ENCODE measurements at regions not wholly inside any gene's neighbourhood (a gene's known extent, or its start where the extent isn't known, plus 50 kb on each side); places are given as distances from the start of the nearest gene placed in this dataset.

DNA sequence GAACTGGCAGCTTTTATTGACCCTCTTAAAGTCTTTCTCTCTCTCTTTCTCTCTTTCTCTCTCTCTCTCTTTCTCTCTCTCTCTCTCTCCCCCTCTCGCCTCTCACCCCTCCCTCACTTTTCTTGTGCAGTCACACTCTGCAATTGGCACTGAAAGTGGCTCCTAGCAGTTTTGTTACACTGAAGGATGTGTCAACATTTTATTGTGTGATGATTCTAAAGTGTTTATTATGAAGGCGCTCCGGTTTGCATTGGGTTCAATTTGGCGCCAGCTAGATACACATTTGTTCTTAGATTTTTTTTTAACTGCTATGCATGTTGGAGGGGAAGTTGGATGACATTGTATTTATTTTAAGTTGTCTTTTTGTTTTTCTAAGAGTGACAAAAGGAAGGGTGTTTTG lies 64.0 kb upstream of the CHRM3 start:
- no peak for DNase-seq

DNA sequence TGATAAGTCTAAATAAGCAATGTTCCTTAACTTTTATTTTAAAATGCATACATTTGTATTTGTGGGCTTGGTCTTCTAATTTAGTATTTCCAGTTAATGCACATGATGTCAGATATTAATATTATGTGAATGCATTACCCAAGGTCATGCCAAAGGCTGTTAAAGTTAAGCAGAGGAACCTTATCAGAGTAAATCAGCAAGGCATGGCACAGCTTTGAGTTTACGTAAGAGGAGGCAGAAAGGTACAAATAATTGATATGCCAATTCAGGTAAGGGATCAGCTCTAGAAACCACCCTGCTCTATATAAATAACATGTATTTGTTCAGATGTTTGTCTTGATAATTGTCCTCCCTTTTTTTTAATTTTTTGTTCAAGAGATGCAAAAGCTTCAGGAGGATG lies 64.5 kb upstream of the CHRM3 start:
- DNase-seq = no peak

DNA sequence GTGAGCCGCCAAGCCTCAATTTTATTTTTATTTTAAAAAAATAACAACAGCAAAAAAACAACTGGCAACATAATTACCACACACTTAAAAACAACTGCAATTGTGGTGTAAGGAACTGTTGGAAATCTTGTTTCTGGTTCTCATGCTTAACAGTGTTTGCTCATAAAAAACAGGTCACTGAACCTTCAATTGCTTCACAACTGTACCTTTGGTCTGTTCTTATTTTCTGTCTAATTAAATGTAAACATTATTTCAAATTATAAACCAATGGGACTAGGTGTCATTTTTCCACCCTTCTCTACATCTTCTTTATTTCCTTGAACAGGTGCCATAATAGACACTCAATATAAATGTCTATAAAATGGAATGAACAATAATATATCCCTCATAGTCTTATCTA lies 68.4 kb upstream of the CHRM3 start:
- no peak for DNase-seq

DNA sequence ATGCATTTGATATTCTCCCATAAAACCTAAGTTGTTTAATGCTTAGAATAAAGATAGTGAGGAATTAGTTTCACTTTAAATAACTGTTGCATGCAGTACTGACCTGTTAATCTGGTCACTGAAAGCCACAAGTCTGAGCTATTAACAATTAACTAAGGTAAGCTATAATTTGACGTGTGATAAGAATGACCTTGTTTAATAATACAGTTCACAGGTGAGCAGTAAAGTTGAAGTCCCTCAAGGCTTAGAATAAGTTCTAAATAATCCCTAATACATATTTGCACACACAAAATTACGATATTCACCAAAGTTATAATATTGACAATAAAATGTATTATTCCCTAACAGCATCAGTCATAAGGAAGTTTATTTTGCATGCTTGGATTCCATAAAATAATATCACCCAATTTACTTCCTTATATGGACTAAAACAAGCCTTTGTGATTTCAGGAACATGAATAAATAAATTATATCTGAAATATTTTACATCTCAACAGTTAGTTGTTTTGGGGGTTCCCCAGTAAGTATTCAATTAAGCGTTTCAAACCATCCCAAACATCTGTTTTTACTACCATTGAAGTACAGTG lies 70.6 kb upstream of the CHRM3 start:
- no peak for DNase-seq

DNA sequence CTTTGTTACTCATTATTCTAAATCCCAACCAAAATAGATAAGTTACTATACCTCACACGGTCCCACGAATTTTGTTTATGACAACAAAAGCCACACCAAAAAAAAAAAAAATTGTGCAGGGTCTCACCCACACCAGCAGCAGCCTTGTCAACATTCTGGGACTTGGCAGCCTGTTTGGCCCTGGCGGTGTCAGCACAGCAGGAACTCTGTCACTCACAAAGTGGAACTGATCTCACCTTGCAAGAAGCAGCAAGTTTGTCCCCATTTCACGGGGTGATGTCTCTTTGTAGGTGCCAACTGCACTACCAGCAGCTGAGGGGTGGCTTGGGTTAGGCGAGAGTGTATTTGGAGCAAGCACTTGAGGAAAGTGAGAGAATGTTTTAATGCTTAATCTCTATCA lies 75.0 kb upstream of the CHRM3 start:
- no peak for DNase-seq

DNA sequence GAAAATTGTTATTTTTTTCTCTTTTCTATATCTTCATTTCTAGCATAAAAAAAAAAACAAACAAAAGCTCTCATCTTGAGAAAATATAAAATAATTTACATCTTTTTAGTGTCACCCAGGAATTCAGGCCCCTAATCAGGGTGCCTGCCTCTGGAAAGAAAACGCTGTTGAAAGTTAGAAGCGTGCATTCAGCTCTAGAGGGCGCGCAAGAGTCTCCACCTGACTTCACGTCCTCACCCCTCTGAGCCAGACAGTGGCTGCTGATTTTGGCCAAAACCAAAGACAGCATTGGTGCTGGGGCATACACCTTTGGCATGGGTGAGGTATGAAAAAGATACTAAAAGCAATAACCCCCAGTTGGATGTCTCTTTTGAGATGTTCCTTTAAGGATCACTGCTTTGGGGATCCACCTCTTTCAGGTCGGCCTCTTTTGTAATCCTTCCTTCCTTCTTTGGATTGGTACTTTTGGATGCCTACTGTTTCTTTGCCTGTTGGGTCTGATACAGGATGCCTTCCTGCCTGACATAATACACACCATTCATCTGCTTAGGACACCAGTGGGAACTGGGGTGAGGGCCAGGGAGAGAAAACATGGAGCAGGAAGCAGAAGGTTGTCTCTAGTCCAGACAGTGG lies 77.6 kb upstream of the CHRM3 start:
- no peak for DNase-seq

DNA sequence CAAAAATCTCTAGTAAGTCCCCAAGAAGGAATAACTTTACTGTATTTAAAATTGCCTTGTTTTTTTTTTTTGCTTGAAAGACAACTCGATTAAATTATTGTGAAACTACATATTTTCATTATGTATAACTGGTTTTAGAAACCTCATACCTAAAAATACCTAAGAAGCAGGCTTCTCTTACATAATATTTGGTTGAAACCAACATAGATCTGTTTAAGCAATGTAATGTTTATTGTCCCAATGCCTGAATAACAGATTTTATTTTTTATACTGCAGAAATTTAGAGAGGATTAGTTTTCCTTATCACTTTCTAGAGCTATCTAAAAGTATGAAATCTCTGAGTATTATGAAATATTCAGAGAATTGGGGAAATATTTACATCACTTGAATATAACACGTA lies 78.5 kb upstream of the CHRM3 start:
- DNase-seq = no peak

DNA sequence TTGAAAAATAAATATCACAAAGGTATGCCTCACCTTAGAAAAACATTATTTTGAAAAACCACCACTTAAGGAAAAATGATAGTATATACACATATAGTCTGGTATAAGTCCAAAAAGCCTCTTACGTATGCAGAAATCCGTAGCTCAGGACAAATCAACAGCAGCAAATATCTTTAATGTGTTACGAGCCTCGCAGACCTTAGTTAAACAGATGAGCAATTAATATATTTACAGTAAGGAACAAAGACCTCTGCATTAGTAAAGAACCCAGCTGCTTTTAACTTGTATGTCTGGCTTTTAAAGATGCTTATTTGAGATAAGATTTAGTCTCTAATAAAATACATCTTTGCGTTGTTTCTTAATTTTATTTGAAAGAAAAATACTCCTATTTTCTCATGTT lies 79.9 kb upstream of the CHRM3 start:
- no peak for DNase-seq

DNA sequence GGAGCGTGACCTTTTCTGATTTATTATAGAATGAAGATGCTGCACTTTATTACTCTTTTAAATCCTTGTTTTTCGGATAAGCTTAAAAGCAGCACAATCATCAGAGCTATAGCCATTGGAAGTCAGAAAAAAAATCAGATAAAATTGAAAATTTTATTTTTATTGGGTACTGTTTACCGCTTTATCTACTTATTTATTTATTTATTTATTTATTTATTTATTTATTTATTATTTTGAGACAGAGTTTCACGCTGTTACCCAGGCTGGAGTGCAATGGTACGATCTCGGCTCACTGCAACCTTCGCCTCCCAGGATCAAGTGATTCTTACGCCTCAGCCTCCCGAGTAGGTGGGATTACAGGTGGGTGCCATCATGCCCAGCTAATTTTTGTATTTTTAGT lies 83.1 kb upstream of the CHRM3 start:
- DNase-seq = no peak

DNA sequence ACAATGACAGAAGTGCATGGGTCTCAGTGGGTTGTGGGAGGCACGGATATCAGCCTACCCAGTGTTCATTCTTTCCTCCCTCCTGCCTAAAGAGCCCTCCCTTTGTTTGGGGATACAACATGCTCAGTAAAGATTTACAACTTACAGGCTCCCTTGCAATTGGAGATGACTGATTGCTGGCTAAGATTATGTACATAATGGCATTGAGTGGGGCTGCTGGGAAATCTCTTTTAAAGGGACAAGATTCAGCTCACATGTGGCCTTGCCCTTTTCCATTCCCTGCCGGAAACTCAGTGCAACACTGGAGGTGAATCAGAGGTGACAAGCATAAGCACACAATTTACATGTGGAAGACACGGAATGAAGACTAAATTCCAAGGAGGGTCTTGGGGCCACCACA lies 83.7 kb upstream of the CHRM3 start:
- DNase-seq = no peak

DNA sequence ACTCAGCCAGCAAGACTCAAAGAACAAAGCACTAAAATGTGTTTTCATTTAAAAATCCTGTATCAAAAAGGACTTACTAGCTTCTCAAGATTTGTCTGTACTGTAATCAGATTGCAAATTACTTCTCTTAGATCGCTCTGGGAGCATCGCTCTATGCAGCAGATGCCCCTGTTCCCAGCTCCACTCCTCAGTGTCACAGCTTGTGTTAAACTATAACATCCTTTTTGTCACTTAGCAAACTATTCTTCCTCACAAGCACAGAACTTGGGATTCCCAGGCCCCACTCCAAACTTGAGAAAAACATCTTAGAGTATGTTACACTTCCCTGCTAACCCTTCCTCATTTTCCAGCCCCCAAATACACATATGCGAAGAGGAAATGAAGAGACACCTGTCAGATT lies 85.1 kb upstream of the CHRM3 start:
- no peak for DNase-seq

DNA sequence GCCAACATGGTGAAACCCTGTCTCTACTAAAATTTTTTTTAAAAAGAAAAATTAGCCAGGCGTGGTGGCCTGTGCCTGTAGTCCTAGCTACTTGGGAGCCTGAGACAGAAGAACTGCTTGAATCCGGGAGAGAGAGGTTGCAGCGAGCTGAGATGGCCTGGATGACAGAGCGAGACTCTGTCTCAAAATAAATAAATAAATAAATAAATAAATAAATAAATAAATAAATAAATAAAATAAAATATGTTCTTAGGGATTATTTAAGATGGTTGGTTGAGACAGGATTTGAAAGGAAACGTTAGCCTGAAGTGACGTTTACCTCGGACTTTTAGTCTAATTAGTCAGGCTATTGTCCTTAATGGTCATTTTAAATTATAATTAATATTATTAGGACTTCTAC lies 88.5 kb upstream of the CHRM3 start:
- no peak for DNase-seq

DNA sequence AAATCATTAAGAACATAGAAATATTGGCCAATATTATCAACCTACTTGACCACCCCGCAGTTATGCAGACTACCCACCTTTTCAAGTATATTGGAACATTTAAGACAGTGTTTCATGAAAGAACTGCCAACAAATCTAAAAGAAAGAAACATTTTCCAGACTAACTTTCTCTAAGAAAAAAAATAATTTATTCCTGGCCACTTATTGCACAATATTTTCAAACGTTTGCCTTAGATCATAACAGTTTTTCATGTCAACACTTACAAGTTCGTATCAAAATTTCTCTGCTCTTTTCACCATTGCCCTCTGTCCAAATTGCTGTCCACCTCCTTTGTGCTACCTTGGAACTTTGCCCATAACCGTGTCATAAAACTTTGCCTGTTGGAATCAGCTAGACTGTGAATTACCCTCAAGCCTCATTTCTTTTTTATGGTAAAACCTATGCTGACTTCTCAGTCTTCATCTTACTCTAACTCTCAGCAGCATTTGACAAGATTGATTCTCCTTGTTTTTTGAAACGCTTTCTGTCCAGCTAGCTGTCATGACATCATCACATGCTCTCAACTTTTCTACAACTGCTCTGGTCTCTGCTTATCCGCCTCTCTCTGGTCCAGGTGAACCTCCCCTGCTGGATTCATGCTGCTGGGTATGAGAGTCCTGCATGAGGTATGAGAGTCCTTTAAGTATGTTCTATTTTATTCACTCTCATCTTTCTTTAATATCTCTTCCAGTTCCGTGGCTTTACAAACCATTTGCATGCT lies 92.8 kb upstream of the CHRM3 start:
- DNase-seq = no peak

DNA sequence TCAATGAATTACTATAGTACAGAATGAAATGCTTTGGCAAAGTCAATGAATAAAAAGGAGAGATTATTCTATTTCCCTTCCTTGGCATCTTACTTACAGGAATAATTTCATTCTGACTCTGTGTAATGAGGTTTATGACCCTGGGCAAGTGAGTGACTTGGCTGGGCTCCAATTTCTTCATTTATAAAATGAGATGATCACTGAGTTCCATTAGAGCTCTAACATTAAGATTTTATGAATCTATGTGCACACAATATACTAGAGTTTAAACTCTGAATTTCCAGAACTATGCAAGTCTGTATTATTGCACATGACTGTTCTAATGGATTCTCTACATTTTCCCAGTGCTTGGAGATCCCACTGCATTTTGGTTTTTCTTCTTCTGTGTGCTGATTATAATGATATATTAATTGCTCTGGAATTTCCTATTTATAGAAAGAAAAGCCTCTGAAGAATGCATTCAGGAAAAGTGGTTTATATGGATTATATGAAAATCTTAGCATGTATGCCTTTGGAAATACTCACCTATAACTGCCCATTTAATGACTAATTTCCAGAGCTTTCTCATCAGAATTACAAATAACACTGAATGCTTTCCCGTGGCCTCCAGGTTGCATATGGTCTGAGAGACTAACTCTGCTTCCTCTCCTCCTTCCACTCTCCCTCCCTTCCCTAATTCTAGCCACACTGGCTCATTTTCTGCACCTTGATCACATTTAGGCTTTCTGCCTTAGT lies 97.4 kb upstream of the CHRM3 start:
- DNase-seq = no peak

DNA sequence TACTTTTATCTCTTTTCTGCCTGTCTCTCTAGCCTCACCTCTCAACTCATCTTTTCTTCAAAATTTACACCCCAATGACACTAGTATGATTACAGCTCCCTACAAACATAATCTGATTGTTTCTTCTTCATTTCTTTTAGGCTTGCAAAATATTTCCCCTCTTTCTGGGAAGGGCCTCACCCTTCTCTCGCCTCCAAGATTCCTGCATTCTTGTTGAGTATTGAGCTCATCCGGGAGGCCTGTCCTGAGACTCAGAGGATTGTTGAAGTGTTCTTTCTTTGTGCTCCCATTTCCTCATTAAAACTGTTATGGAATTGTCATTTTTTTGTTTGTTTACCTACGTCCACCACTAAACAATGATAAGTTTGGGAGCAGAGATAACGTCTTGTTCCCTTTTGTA lies 99.1 kb upstream of the CHRM3 start:
- DNase-seq = no peak

DNA sequence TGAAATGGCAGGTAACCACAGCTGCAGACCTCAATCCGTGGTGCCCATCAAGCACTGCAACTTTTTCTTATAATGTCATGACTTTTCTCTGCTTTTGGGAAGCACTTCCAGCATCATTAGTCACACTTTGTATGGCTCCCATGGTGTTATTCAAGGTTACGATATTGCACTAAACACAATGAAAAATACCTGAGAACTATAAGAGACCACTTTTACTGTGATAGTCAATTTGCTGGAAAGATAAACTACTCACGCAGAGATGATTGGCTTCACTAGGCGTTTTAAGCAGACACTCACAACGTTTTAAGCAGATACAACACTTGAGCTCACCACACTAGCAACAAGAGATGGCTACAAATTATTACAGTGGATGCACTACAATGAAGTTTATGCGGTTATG lies 103.2 kb upstream of the CHRM3 start:
- no peak for DNase-seq

DNA sequence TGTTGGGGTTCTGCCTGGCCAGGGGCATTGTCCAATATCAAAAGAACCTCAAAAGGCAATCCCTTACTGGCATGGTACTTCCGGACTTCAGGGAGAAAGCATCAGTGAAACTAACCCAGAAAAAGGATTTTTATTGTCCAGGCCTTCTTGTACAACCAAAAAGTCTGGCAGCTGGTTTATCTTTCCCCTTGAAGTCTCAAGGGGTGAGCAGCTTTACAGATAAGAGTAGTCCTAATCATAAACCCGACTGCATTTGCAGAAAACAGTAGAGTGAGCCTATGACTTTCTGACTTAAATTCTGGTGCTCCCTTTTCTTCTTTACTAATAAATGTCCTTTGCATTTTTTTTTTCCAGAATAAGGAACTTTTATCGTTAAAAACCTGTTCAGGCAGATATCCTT lies 104.0 kb upstream of the CHRM3 start:
- no peak for DNase-seq

DNA sequence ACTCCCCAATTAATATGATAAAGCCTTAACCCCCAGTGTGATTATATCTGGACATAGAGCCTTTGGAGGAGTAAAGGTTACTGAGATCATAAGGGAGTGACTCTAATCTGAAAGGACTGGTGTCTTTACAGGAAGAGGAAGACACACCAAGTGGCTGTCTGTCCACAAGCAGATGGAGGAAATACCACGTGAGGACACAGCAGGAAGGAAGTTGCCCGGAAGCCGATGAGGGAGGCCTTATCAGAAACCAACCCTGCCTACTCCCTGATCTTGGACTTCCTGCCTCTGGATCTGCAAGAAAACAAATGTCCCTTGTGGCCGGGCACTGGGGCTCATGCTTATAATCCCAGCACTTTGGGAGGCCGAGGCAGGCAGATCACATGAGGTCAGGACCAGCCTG lies 110.3 kb upstream of the CHRM3 start:
- peak; percentile 8 for DNase-seq

DNA sequence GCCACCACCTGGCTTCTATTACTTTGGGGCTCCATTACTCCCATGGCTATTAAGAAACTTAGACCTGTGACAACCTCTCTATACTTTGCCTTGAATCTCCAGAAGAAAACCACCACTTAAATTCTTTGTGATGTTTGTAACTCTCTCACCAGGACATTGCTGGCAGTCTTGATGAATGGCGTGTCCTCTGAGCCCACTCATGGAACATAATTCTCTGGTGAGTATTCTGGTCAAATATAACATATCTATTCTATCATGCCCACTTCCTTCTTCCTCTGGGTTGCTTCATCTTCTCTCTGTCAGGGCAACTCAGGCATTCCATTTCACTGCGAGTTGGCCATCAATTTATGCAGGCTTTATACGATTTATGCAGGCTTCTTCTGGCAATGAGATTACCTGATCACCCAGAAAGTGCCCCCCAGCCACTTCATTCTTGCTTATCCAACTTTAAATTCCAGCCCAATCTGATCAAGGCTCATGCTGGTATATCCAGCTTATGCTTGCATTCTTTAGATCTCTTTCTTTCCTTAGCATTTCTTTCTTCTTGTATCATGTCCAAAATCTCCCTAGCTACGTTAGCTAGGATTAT lies 112.0 kb upstream of the CHRM3 start:
- no peak for DNase-seq

DNA sequence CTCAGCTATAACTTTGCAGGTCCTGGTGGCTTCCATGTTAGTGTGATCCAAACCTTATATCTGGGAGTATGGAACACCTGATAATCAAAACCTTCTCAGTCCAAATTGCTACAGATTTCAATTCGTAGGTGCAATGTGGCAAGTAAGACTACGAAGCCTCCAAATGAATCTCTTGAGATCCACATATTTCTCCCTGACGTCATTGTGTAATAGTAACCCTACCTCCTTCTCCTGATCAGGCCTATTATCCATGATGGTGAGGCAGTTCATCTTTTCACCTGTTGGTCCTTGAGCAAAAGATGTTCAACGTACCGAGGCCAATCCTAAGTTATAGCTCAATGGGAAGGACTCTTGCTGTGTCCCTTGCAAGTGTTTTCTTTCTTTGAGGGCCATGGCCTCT lies 115.9 kb upstream of the CHRM3 start:
- no peak for DNase-seq

DNA sequence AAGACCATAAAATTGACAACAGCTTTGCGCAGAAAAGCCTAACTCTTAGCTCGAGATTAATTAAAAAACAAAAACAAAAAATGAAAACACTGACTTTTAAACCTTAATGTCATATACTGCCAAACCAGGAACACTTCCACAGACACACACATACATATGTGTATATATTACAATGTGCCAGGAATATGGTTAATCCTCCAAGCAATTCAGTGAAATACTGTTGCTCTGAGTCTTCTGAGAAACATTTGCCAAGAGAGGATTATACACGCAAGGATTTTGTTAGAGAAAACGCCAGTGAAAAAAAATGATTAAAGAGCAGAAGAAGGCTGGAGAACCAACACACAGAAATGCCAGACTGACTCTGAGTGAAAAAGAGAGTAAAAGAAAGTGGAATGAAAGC lies 116.7 kb upstream of the CHRM3 start:
- DNase-seq = no peak

DNA sequence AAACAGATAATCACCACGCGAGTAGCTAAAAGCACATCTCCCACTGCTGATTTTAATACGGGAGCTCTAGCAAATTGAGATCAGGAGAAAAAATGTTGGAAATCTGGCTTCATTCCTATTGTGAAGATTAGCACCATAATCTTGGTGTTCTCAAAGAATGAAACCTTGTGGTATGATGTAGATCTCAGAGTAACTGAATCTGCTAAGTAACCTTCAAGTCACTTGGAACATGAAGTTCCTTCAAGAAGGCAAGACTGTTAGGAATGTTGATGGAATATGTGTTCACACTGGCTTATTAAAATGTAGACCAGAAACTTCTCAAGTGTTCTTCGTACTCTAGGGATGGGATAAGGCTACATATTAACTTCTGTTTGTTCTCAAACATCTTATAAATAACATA lies 117.4 kb upstream of the CHRM3 start:
- no peak for DNase-seq

DNA sequence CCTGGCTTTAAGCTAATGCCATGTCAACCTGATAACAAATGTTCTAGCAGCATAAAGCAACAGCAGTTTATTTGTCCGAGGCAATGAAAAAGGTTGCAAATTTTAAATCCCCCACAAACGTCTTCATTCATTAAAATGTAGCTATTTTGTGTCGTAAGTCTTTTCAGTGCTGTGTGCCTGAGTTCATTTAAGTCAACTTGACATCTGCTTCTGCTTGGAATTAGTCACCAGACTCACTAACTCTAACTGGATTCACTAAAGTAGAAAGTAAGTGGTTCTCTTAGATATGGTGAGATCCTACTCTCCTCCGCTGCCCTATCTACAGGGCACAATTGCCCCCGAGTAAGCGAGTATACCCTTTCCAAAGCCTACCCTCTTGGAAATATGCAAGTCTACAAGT lies 118.4 kb upstream of the CHRM3 start:
- DNase-seq = no peak

DNA sequence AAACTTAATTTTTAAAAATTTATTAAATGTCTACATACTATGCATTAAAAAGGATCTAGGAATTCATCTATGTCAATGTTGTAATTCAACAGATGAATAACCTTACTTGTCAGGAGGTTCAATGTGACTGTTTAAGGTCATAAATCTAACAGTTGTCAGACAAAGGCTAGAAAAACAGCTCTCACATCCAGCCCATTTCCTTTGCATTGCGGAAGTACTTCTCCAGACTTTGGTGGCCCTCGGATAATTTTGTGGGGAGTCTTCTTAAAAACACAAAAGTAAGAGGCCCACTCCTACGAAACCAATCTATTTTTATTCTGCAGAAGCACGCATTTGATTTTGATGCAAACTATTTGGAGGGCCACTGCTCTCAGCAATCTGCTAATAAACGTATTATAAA lies 122.6 kb upstream of the CHRM3 start:
- DNase-seq = peak; percentile 69

Data from GDM1 (cell line).